HEK293T (cell line): ENCODE measurements at regions not wholly inside any gene's neighbourhood (a gene's known extent, or its start where the extent isn't known, plus 50 kb on each side); places are given as distances from the start of the nearest gene placed in this dataset.

ENCODE experiments used
- ARNT ChIP-seq: fragments of 450-650 bp; IDR thresholded peaks from 2 replicates; pipeline ENCODE4 v1.6.1; 2017; ENCODE audit warnings: mild to moderate bottlenecking
- FOXA1 ChIP-seq: fragments of 450-650 bp; IDR thresholded peaks from 2 replicates; pipeline ENCODE4 v1.6.1; 2016; ENCODE audit warnings: mild to moderate bottlenecking
- HDGF ChIP-seq: fragments of 450-650 bp; IDR thresholded peaks from 2 replicates; pipeline ENCODE4 v1.6.1; 2017; ENCODE audit warnings: antibody characterized with exemption, borderline replicate concordance
- SP1 ChIP-seq: fragments of 450-650 bp; IDR thresholded peaks from 2 replicates; pipeline ENCODE4 v1.6.1; 2017
- ZNF384 ChIP-seq: fragments of 450-650 bp; IDR thresholded peaks from 2 replicates; pipeline ENCODE4 v1.6.1; 2016

GRCh38 chr13:33992881-33993336 is 175.0 kb downstream of the RFC3 start:
- TF ChIP-seq ARNT = no peak
- no peak for TF ChIP-seq HDGF
- no peak for TF ChIP-seq SP1
- no peak for TF ChIP-seq ZNF384
- TF ChIP-seq FOXA1 = no peak
